Nephron (organoid): ENCODE measurements at regions not wholly inside any gene's neighbourhood (a gene's known extent, or its start where the extent isn't known, plus 50 kb on each side); places are given as distances from the start of the nearest gene placed in this dataset.

Experiments
- H3K27ac Mint-ChIP-seq, 3 experiments: 2 replicates each; pipeline ENCODE4 v1.8.0; 2020; ENCODE audit warnings: mixed read lengths in 3 of 3, mild to moderate bottlenecking in 2 of 3, moderate library complexity in 1 of 3
- H3K27me3 Mint-ChIP-seq: 2 replicates; pipeline ENCODE4 v1.8.0; 2021; ENCODE audit warnings: low read depth, mild to moderate bottlenecking, moderate library complexity, mixed read lengths
- H3K36me3 Mint-ChIP-seq: 2 replicates; pipeline ENCODE4 v1.8.0; 2020; ENCODE audit warnings: low read depth, mixed read lengths
- H3K4me1 Mint-ChIP-seq: 2 replicates; pipeline ENCODE4 v1.8.0; 2020; ENCODE audit warnings: mixed read lengths
- H3K4me3 Mint-ChIP-seq, 3 experiments: 2 replicates each; pipeline ENCODE4 v1.8.0; 2020; ENCODE audit warnings: mild to moderate bottlenecking in 3 of 3, mixed read lengths in 3 of 3, moderate library complexity in 2 of 3
- H3K9me3 Mint-ChIP-seq: 2 replicates; pipeline ENCODE4 v1.8.0; 2020; ENCODE audit warnings: mixed read lengths
- CTCF ChIP-seq, 3 experiments: fragments of 200-600 bp; sonication (generic); IDR thresholded peaks; one replicate each; pipeline ENCODE4 v1.5.0; 2021; ENCODE audit warnings: antibody characterized with exemption in 3 of 3; ENCODE audit not compliant: unreplicated experiment in 3 of 3

- no peak overlapping the region for H3K4me3 Mint-ChIP-seq
- H3K36me3 Mint-ChIP-seq: no peaks in the 10 kb centered on the region
- H3K27ac Mint-ChIP-seq: no peak overlapping the region
- no peaks in the 10 kb centered on the region for H3K9me3 Mint-ChIP-seq
- H3K4me1 Mint-ChIP-seq: no peaks in the 10 kb centered on the region
- no peaks in the 10 kb centered on the region for H3K27me3 Mint-ChIP-seq
- no peak for TF ChIP-seq CTCF (IDR thresholded peaks at IDR 0.05; ENCODE audit: unreplicated experiment in 3 of 3)
Measured at GRCh38 chr5:164185000-164185399, 679.6 kb downstream of the MAT2B start.

GRCh38 chr5:164186550-164186949 is 681.1 kb downstream of the MAT2B start:
- Mint-ChIP-seq H3K27me3 (no peaks in the 10 kb centered on the region), H3K4me3 (no peak overlapping the region), H3K36me3 (no peaks in the 10 kb centered on the region), H3K27ac (no peak overlapping the region), H3K4me1 (peaks cover 4% of the 10 kb centered on the region), H3K9me3 (no peaks in the 10 kb centered on the region)
- no peak for TF ChIP-seq CTCF (IDR thresholded peaks at IDR 0.05; ENCODE audit: unreplicated experiment in 3 of 3)

GRCh38 chr5:164187785-164188184 is 682.4 kb downstream of the MAT2B start:
- H3K4me1 Mint-ChIP-seq: peaks cover 6% of the 10 kb centered on the region
- TF ChIP-seq CTCF (IDR thresholded peaks at IDR 0.05; ENCODE audit: unreplicated experiment in 3 of 3): no peak
- no peaks in the 10 kb centered on the region for H3K9me3 Mint-ChIP-seq
- no peak overlapping the region for H3K27ac Mint-ChIP-seq
- no peak overlapping the region for H3K4me3 Mint-ChIP-seq
- no peaks in the 10 kb centered on the region for H3K27me3 Mint-ChIP-seq
- H3K36me3 Mint-ChIP-seq: no peaks in the 10 kb centered on the region

GRCh38 chr5:164188733-164189148 is 683.3 kb downstream of the MAT2B start:
- Mint-ChIP-seq H3K27ac (no peak overlapping the region), H3K4me3 (no peak overlapping the region), H3K9me3 (no peaks in the 10 kb centered on the region), H3K27me3 (no peaks in the 10 kb centered on the region), H3K36me3 (no peaks in the 10 kb centered on the region), H3K4me1 (peaks cover 6% of the 10 kb centered on the region)
- TF ChIP-seq CTCF (IDR thresholded peaks at IDR 0.05; ENCODE audit: unreplicated experiment in 3 of 3): no peak

GRCh38 chr5:164191240-164191639 is 685.8 kb downstream of the MAT2B start:
- Mint-ChIP-seq H3K4me1 (peaks cover 6% of the 10 kb centered on the region), H3K9me3 (no peaks in the 10 kb centered on the region), H3K36me3 (no peaks in the 10 kb centered on the region), H3K4me3 (no peak overlapping the region), H3K27ac (peak overlapping the region in 1 of 3 experiments; percentile 10), H3K27me3 (no peaks in the 10 kb centered on the region)
- TF ChIP-seq CTCF (IDR thresholded peaks at IDR 0.05; ENCODE audit: unreplicated experiment in 3 of 3): no peak

- Mint-ChIP-seq H3K27ac (no peak overlapping the region), H3K4me3 (no peak overlapping the region), H3K9me3 (no peaks in the 10 kb centered on the region), H3K4me1 (peaks cover 10% of the 10 kb centered on the region), H3K36me3 (no peaks in the 10 kb centered on the region), H3K27me3 (no peaks in the 10 kb centered on the region)
- no peak for TF ChIP-seq CTCF (IDR thresholded peaks at IDR 0.05; ENCODE audit: unreplicated experiment in 3 of 3)
Measured at GRCh38 chr5:164202338-164202737, 696.9 kb downstream of the MAT2B start.
